Adipocyte (in vitro differentiated cells): ENCODE measurements at regions not wholly inside any gene's neighbourhood (a gene's known extent, or its start where the extent isn't known, plus 50 kb on each side); places are given as distances from the start of the nearest gene placed in this dataset.

Source experiments
- DNase-seq: peaks from one replicate; pipeline ENCODE4 v3.0.0-alpha.2; 2015; ENCODE audit warnings: low read depth
- H3K27me3 ChIP-seq: replicated peaks from 2 replicates; pipeline ENCODE4 v1.7.0; 2013; ENCODE audit warnings: mild to moderate bottlenecking, low read length, moderate library complexity; ENCODE audit not compliant: control insufficient read depth, insufficient read depth
- H3K36me3 ChIP-seq: 2 replicates; pipeline ENCODE4 v1.7.0; 2013; ENCODE audit warnings: low read length, mild to moderate bottlenecking, moderate library complexity; ENCODE audit not compliant: control insufficient read depth, insufficient read depth, severe bottlenecking
- H3K4me1 ChIP-seq: 2 replicates; pipeline ENCODE4 v1.7.0; 2013; ENCODE audit warnings: mild to moderate bottlenecking, low read length, moderate library complexity; ENCODE audit not compliant: control insufficient read depth, insufficient read depth
- H3K4me3 ChIP-seq: 2 replicates; pipeline ENCODE4 v1.7.0; 2013; ENCODE audit warnings: mild to moderate bottlenecking, low read length, moderate library complexity
- H3K9ac ChIP-seq: 2 replicates; pipeline ENCODE4 v1.7.0; 2013; ENCODE audit warnings: mild to moderate bottlenecking, low read length, moderate library complexity
- H3K9me3 ChIP-seq: 2 replicates; pipeline ENCODE4 v1.7.0; 2013; ENCODE audit warnings: mild to moderate bottlenecking, low read length, moderate library complexity; ENCODE audit not compliant: control insufficient read depth

DNA sequence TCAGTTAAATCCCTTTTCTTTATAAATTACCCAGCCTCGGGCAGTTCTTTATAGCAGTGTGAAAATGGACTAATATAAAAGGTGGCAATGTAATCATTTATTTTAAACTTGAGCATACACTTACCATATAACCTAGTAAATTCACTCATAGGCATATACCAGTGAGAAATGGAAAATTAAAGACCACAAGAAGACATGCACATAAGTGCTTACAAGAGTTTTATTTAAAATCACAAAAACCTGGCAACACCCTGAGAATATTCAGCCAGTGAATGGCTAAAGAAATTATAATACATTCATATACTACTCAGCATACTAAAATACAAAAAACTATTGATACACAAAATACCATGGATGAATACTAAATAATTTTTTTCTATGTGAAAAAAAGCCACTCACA is 1017.5 kb upstream of the TMEM132C start:
- peaks cover 21% of the 10 kb centered on the region for H3K4me1 ChIP-seq
- H3K4me3 ChIP-seq: no peak overlapping the region
- no peaks in the 10 kb centered on the region for H3K36me3 ChIP-seq
- H3K9me3 ChIP-seq: no peaks in the 10 kb centered on the region
- DNase-seq: no peak
- no peaks in the 10 kb centered on the region for H3K27me3 ChIP-seq
- no peak overlapping the region for H3K9ac ChIP-seq

DNA sequence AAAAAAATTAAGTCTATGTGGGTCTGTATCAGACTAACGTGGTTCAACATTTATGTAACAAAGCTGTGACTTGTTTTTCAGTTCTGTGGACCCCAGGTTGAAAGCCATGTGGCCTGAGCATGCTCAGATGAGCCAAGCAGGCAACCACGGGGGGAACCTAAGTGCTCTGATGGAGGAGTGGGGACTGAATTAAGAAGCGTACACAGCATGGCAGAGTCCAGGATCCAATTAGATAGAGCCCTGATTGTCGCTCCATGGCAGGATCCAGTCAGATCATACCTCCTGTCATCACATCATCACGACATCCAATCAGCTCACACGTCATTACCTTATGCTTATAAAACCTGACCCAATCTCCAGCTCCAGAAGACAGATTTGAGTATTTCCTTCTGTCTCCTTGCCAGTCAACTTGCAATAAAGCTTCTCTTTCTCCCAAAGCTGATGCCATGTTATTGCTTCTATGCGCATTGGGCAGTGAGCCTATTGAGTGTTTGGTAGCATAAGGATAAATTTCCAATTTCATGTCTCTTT is 1013.1 kb upstream of the TMEM132C start:
- Histone ChIP-seq H3K36me3 (no peaks in the 10 kb centered on the region), H3K9me3 (no peaks in the 10 kb centered on the region), H3K27me3 (no peaks in the 10 kb centered on the region), H3K4me3 (no peak overlapping the region), H3K9ac (no peak overlapping the region), H3K4me1 (no peaks in the 10 kb centered on the region)
- no peak for DNase-seq

GRCh38 chr12:127254420-127254955 is 1012.5 kb upstream of the TMEM132C start:
- no peak overlapping the region for H3K9ac ChIP-seq
- H3K4me1 ChIP-seq: no peaks in the 10 kb centered on the region
- no peak for DNase-seq
- H3K9me3 ChIP-seq: no peaks in the 10 kb centered on the region
- no peaks in the 10 kb centered on the region for H3K36me3 ChIP-seq
- H3K4me3 ChIP-seq: no peak overlapping the region
- H3K27me3 ChIP-seq: no peaks in the 10 kb centered on the region

DNA sequence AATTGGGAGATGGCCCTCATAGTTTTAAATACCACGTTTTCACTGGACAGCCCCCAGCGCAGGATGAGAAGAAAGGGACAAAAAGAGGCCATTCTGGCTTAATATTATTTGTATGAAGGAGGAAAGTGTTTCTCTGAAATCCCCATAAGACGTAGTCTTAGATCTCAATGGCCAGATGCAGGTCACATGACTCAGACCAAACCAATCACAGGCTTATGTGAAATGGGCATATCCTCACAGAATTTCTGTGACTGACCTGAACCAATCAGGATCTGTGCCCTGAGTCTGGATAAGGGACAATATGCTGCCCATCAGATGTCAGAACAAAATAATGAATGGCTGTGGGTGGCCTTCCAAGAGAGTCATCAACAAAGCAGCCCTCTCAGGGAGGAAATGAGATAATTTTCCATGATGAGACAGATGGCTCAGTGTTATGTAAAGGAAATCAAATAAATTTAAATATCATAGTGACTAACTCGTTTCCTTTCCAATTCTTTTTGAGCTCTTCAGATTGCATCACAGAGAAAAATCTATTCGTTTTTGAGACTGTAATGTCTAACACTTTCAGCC is 1009.5 kb upstream of the TMEM132C start:
- H3K36me3 ChIP-seq: no peaks in the 10 kb centered on the region
- H3K4me1 ChIP-seq: peaks cover 8% of the 10 kb centered on the region
- H3K4me3 ChIP-seq: no peak overlapping the region
- no peaks in the 10 kb centered on the region for H3K27me3 ChIP-seq
- H3K9me3 ChIP-seq: no peaks in the 10 kb centered on the region
- peak; percentile 37 for DNase-seq
- no peak overlapping the region for H3K9ac ChIP-seq

GRCh38 chr12:127260531-127260930 is 1006.4 kb upstream of the TMEM132C start:
- Histone ChIP-seq H3K4me3 (no peak overlapping the region), H3K9ac (no peak overlapping the region), H3K9me3 (no peaks in the 10 kb centered on the region), H3K4me1 (peaks cover 14% of the 10 kb centered on the region), H3K36me3 (no peaks in the 10 kb centered on the region), H3K27me3 (no peaks in the 10 kb centered on the region)
- peak; percentile 20 for DNase-seq

GRCh38 chr12:127260999-127261398 is 1006.0 kb upstream of the TMEM132C start:
- H3K27me3 ChIP-seq: no peaks in the 10 kb centered on the region
- H3K9me3 ChIP-seq: no peaks in the 10 kb centered on the region
- H3K9ac ChIP-seq: no peak overlapping the region
- no peaks in the 10 kb centered on the region for H3K36me3 ChIP-seq
- no peak overlapping the region for H3K4me3 ChIP-seq
- H3K4me1 ChIP-seq: peaks cover 14% of the 10 kb centered on the region
- no peak for DNase-seq

DNA sequence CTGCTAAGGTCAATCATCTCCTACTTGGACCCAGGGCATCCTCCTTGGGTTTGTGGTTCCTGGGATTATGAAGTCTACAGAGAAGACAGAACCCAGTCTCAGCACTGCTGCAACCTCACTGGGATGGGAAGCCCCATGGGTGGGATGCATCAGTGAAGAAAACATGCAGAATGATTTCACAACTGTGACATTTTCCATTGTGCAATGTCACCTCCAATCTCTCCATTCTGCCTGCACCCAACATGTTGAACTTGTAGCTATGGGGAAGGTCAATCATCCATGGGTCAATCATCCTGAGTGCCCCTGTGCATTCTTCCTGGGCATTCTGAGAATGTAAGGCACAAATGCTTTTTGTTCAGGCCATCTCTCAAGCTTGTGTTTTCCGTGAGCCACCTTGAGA is 1004.4 kb upstream of the TMEM132C start:
- DNase-seq: peak; percentile 24
- no peak overlapping the region for H3K4me3 ChIP-seq
- H3K4me1 ChIP-seq: peaks cover 14% of the 10 kb centered on the region
- H3K36me3 ChIP-seq: no peaks in the 10 kb centered on the region
- H3K9me3 ChIP-seq: no peaks in the 10 kb centered on the region
- H3K9ac ChIP-seq: no peak overlapping the region
- H3K27me3 ChIP-seq: no peaks in the 10 kb centered on the region

DNA sequence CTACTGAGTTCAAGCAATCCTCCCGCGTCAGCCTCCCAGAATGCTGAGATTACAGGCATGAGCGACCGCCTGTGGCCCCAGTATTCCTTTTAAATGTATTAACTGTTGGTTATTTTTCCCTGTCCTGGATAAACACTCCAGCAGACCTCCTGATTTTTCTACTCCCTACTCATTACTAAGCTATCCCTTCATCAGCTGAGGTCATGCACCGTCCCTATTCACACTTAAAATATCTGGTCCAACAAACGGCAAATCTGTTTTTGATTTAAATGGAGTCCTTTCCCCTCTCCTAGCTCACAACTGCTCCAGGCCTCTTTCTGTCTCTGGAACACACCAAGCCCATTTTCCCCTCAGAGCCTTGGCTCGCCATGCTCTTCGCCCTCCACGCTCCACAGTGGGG is 1003.3 kb upstream of the TMEM132C start:
- H3K36me3 ChIP-seq: no peaks in the 10 kb centered on the region
- H3K9ac ChIP-seq: no peak overlapping the region
- H3K27me3 ChIP-seq: no peaks in the 10 kb centered on the region
- peaks cover 14% of the 10 kb centered on the region for H3K4me1 ChIP-seq
- DNase-seq: no peak
- H3K4me3 ChIP-seq: no peak overlapping the region
- H3K9me3 ChIP-seq: no peaks in the 10 kb centered on the region

DNA sequence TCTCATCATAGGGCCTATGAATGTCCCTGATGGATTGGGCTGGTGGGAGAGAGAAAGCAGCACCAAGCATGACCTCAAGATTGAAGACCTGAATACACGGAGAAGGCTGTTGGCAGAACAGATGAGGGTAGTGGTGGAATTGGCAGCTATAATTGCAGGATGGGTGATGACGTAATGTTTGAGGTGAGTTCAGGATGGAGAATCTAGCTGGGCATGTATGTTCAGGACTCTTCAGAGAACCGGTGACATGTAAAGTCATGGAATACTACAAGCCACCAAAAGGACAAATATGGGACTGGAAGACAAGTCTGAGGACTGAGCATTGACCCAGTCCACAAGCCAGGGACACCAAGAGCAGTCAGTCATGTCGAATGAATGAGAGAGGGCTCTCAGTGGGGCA is 999.8 kb upstream of the TMEM132C start:
- DNase-seq: no peak
- H3K36me3 ChIP-seq: no peaks in the 10 kb centered on the region
- H3K4me1 ChIP-seq: peaks cover 19% of the 10 kb centered on the region
- no peaks in the 10 kb centered on the region for H3K9me3 ChIP-seq
- H3K9ac ChIP-seq: no peak overlapping the region
- no peak overlapping the region for H3K4me3 ChIP-seq
- H3K27me3 ChIP-seq: no peaks in the 10 kb centered on the region

DNA sequence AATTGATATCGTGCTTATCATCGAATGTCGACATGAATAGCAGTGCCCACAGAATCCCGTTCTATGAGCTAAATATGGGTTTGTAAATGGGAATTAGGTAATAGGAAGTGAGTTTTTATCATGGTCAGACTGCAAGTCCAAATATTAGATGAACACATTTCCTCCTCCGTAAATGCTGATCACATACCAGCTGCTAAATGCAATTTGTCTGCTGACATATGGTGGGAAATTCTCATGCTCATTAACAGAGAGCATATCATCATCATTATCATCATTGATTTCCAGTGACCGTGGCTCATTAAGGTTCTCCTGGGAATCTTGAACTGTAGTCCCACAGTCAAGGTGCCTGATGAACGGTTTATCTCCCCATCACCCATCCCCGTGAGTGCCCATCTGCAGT is 998.8 kb upstream of the TMEM132C start:
- Histone ChIP-seq H3K36me3 (no peaks in the 10 kb centered on the region), H3K9me3 (no peaks in the 10 kb centered on the region), H3K9ac (no peak overlapping the region), H3K4me1 (peaks cover 21% of the 10 kb centered on the region), H3K4me3 (no peak overlapping the region), H3K27me3 (no peaks in the 10 kb centered on the region)
- DNase-seq: no peak

DNA sequence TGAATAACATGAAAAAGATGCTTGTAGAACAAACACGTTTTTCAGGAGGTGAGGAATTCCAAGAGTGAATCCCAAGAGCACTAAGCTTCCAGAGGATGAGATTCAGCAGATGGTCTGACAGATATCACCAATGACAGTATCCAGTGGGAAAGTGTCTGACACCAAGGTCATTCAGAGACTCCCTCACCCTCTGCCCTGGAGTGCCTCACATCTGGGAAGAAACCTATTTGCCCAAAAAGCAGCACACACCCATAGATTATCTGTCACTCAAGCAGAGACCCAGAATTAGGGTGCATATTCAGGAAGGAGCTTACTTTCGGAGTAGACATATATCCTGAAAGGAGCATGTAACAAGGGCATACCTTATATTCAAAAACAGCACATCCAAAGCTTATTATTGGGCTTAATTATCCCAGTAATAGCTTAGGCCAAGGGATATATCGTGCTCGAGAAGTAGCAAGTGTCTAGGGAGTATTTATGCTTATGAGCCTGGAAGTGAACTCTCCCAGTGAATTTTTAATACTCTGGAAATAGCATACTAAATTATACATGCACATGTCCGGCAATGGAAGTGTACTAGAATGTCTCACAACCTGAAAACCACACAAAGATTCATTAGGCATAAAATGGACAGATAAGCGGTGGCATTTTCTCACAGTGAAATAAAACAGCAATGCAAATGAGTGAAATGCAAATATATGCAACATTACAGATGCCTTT is 998.1 kb upstream of the TMEM132C start:
- Histone ChIP-seq H3K36me3 (no peaks in the 10 kb centered on the region), H3K4me3 (no peak overlapping the region), H3K9me3 (no peaks in the 10 kb centered on the region), H3K27me3 (no peaks in the 10 kb centered on the region), H3K4me1 (peaks cover 27% of the 10 kb centered on the region), H3K9ac (no peak overlapping the region)
- no peak for DNase-seq
